ENCODE measurements at regions not wholly inside any gene's neighbourhood (a gene's known extent, or its start where the extent isn't known, plus 50 kb on each side); places are given as distances from the start of the nearest gene placed in this dataset.

- TF ChIP-seq EZH2 (IDR thresholded peaks at IDR 0.05; ENCODE audit: borderline replicate concordance, insufficient read depth, low read length, poor library complexity, severe bottlenecking) (no peak), CTCF (IDR thresholded peaks at IDR 0.05; ENCODE audit: poor library complexity, severe bottlenecking) (no peak), REST (IDR thresholded peaks at IDR 0.05; ENCODE audit: borderline replicate concordance) (no peak), POLR2AphosphoS5 (IDR thresholded peaks at IDR 0.05) (no peak), RAD21 (conservative IDR thresholded peaks at IDR 0.05) (no peak)
Observed at GRCh38 chr17:63364944-63365343, 81.2 kb downstream of the CYB561 start.
